Stimulated activated effector memory CD8-positive, alpha-beta T cell treated with anti-CD3 and anti-CD28 coated beads, Interleukin-12 subunit alpha, Interleukin-12 subunit beta, amount 100 ng/mL, for 72 hours (primary cell): ENCODE measurements at regions not wholly inside any gene's neighbourhood (a gene's known extent, or its start where the extent isn't known, plus 50 kb on each side); places are given as distances from the start of the nearest gene placed in this dataset.
"Not testable (repeated sequence)": the region's sequence is repeated elsewhere in the genome, so short reads cannot be mapped to it uniquely, and the experiment has no call there.

Experiments used
- ATAC-seq: fragments of 150-1000 bp; cut with Tn5 transposase; 2 replicates; pipeline ENCODE4 v1.10.0; 2021
- DNase-seq, 2 donors: peaks; one replicate each; pipeline ENCODE4 v3.0.0; 2021 to 2022; ENCODE audit warnings: low spot score in 2 of 2
- H3K27ac Mint-ChIP-seq: one replicate; pipeline ENCODE4 v1.8.0; 2022; ENCODE audit warnings: mild to moderate bottlenecking, mixed read lengths
- H3K36me3 Mint-ChIP-seq: one replicate; pipeline ENCODE4 v1.8.0; 2022; ENCODE audit warnings: mild to moderate bottlenecking, mixed read lengths
- H3K4me1 Mint-ChIP-seq: one replicate; pipeline ENCODE4 v1.8.0; 2022; ENCODE audit warnings: mixed read lengths
- H3K4me3 Mint-ChIP-seq: one replicate; pipeline ENCODE4 v1.8.0; 2022; ENCODE audit warnings: mild to moderate bottlenecking, mixed read lengths
- H3K9me3 Mint-ChIP-seq: one replicate; pipeline ENCODE4 v1.8.0; 2022; ENCODE audit warnings: mixed read lengths

DNA sequence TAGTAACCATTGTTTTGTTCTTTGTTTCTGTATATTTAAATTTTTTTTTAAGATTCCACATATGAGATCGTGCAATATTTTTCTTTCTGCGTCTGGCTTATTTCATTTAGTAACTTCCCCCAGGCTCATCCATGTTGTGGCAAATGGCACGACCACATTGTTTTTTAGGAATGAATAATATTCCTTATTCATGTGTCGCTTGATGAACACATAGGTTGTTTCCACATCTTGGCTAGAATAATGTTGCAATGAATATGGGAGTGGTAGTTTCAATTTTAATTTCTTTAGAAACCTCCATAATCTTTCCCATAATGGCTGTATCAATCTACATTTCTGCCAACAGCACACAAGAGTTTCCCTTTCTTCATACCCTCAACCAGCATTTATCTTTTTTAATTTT is 166.8 kb upstream of the NR3C2 start:
- Mint-ChIP-seq H3K9me3 (peaks cover 6% of the 10 kb centered on the region), H3K27ac (no peak overlapping the region), H3K4me3 (no peak overlapping the region), H3K4me1 (no peaks in the 10 kb centered on the region), H3K36me3 (no peaks in the 10 kb centered on the region)
- ATAC-seq, result no peak
- DNase-seq, result no peak

GRCh38 chr4:148598418-148599207 is 156.4 kb upstream of the NR3C2 start:
- not testable (repeated sequence) for H3K36me3 Mint-ChIP-seq, ATAC-seq, DNase-seq, H3K27ac Mint-ChIP-seq, H3K4me1 Mint-ChIP-seq, H3K4me3 Mint-ChIP-seq
- H3K9me3 Mint-ChIP-seq, result peaks cover 30% of the 10 kb centered on the region

DNA sequence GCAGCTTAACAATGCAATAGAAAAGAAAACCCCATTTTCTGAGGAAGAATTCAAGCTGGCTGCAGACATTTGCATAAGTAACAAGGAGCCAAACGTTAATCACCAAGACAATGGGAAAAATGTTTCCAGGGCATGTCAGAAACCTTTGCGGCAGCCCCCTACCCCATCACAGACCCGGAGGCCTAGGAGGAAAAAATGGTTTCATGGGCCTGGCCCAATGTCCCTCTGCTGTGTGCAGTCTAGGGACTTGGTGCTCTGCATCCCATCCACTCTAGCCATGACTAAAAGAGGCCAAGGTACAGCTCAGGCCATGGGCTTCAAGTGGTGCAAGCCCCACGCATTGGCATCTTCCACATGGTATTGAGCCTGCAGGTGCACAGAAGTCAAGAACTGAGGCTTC is 147.0 kb upstream of the NR3C2 start:
- no peak overlapping the region for H3K4me3 Mint-ChIP-seq
- H3K27ac Mint-ChIP-seq, result no peak overlapping the region
- H3K9me3 Mint-ChIP-seq, result peaks cover 11% of the 10 kb centered on the region
- ATAC-seq (no peak), DNase-seq (no peak)
- no peaks in the 10 kb centered on the region for H3K4me1 Mint-ChIP-seq
- no peaks in the 10 kb centered on the region for H3K36me3 Mint-ChIP-seq

- ATAC-seq, result no peak
- Mint-ChIP-seq H3K27ac (no peak overlapping the region), H3K36me3 (no peaks in the 10 kb centered on the region), H3K4me3 (no peak overlapping the region), H3K4me1 (no peaks in the 10 kb centered on the region), H3K9me3 (peaks cover 2% of the 10 kb centered on the region)
- DNase-seq, result no peak
These were observed 133.4 kb upstream of the NR3C2 start for GRCh38 chr4:148575577-148575976.

DNA sequence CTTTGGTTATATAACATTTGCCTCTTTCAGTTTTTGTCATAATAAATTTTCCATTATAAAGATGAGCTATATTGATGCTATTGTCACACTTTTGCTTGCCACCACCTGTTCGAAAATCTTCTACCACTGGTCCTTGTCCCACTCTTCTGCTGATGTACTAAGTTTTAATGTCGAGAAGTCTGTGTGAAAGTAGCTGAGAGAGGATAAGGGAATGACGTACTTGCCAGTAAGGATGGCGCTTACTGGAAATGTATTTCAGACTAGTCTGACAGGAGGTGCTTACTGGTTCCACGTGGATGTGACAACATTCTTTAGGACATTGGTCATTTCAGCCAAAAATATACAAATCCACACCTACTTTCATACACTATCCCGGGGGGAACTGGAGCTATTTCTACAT is 132.7 kb upstream of the NR3C2 start:
- Mint-ChIP-seq H3K36me3 (no peaks in the 10 kb centered on the region), H3K4me3 (no peak overlapping the region), H3K27ac (no peak overlapping the region), H3K4me1 (no peaks in the 10 kb centered on the region), H3K9me3 (peaks cover 3% of the 10 kb centered on the region)
- ATAC-seq (no peak), DNase-seq (no peak)

DNA sequence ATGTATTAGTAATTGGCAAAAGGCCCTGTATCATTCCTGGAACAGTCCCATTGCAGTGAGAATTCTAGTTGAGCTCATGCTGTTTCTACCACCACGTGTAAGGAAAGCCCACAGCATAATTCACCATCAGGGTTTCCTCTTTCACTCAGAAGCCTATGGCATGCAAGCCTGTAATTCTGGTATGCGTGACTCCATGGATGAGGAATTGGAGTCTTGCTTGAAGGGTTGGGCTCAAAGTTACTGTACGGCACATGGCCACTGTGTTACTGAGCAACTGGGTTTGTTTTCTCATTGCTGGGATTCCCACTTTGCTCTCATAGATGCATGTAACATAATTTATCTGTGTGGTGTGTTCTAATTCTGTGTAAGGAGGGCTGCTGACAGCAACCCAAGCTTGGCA is 132.3 kb upstream of the NR3C2 start:
- no peak overlapping the region for H3K27ac Mint-ChIP-seq
- no peaks in the 10 kb centered on the region for H3K36me3 Mint-ChIP-seq
- DNase-seq, result no peak
- no peak for ATAC-seq
- peaks cover 5% of the 10 kb centered on the region for H3K9me3 Mint-ChIP-seq
- no peaks in the 10 kb centered on the region for H3K4me1 Mint-ChIP-seq
- H3K4me3 Mint-ChIP-seq, result no peak overlapping the region

GRCh38 chr4:148574066-148574465 is 131.9 kb upstream of the NR3C2 start:
- no peaks in the 10 kb centered on the region for H3K4me1 Mint-ChIP-seq
- DNase-seq, result no peak
- H3K9me3 Mint-ChIP-seq, result peaks cover 5% of the 10 kb centered on the region
- ATAC-seq, result no peak
- no peak overlapping the region for H3K27ac Mint-ChIP-seq
- H3K36me3 Mint-ChIP-seq, result no peaks in the 10 kb centered on the region
- H3K4me3 Mint-ChIP-seq, result no peak overlapping the region

GRCh38 chr4:148573296-148573695 is 131.1 kb upstream of the NR3C2 start:
- DNase-seq (no peak), ATAC-seq (no peak)
- H3K27ac Mint-ChIP-seq, result no peak overlapping the region
- no peaks in the 10 kb centered on the region for H3K36me3 Mint-ChIP-seq
- H3K4me1 Mint-ChIP-seq, result no peaks in the 10 kb centered on the region
- H3K9me3 Mint-ChIP-seq, result peaks cover 9% of the 10 kb centered on the region
- H3K4me3 Mint-ChIP-seq, result no peak overlapping the region

DNA sequence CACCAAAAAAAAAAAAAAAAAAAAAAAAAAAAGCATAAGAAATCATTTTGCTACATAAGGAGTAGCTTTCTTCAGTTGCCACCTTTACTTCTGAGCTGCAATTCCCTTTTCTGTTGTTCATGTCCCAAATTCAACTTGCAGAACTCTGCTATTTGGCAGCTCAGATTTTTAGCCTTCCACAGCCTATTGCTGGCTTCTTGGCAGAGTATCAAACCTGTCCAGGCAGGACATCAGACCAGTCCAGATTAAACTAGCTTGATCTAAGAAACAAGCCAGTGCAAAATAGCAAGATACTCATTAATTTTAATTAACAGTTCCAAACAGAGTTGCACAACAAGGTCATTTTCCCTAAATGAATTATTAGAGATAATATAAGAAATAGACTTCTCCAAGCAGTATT is 123.6 kb upstream of the NR3C2 start:
- ATAC-seq (no peak), DNase-seq (no peak)
- H3K36me3 Mint-ChIP-seq, result no peaks in the 10 kb centered on the region
- H3K4me1 Mint-ChIP-seq, result no peaks in the 10 kb centered on the region
- H3K9me3 Mint-ChIP-seq, result peaks cover 11% of the 10 kb centered on the region
- H3K27ac Mint-ChIP-seq, result no peak overlapping the region
- no peak overlapping the region for H3K4me3 Mint-ChIP-seq

DNA sequence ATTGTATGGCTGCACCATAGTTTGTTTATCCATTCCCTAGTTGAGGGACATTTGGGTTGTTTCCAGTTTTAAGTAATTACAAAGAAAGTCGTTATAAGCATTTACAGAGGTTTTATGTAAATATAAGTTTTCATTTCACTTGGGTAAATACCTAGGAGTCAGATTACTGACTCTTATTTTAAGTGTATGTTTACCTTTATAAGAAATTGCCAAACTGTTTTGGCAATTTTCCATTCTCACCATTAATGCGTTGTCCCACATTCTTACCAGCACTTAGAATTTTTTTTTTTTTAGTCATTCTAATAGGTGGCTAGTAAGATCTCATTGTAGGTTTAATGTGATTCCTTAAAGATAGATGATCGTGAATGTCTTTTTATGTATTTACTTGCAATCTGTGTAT is 121.5 kb upstream of the NR3C2 start:
- Mint-ChIP-seq H3K4me3 (no peak overlapping the region), H3K36me3 (no peaks in the 10 kb centered on the region), H3K9me3 (peaks cover 3% of the 10 kb centered on the region), H3K27ac (no peak overlapping the region), H3K4me1 (no peaks in the 10 kb centered on the region)
- DNase-seq (no peak), ATAC-seq (no peak)

DNA sequence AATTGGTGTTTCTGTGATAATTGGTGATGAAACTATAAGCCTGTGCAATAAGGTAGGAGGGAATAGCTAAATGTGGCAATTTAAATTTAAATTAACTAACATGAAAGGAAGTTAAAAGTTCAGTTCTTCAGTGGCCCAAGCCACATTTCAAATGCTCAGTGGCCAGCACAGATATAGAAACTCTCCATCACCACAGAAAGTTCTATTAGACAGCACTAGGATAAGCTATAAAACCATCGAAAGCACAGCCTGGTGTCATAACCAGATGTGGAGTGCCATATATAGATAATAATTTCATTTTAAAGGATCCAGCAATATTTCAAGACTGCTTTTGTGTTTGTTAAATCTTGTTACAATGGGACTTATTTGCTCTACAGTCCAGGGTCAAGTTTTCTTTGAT is 119.3 kb upstream of the NR3C2 start:
- no peaks in the 10 kb centered on the region for H3K9me3 Mint-ChIP-seq
- ATAC-seq, result no peak
- H3K4me1 Mint-ChIP-seq, result no peaks in the 10 kb centered on the region
- H3K36me3 Mint-ChIP-seq, result no peaks in the 10 kb centered on the region
- no peak overlapping the region for H3K4me3 Mint-ChIP-seq
- no peak for DNase-seq
- H3K27ac Mint-ChIP-seq, result no peak overlapping the region

DNA sequence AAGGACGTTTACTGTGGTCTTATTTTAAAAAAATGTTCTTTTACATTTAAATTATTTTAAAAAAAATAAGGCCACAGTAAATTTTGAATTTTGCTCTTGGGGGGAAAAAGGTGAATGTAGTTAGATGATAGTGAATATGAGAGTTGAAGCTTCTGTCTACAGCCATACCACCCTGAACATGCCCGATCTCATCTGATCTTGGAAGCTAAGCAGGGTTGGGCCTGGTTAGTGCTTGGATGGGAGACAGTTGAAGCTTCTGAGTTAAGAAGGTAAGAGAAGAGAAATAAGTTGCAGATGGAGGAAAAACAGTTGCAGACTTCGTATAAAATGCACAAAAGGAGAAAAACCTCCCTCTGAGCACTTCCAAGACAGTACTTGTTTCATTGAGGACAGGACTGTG is 115.6 kb upstream of the NR3C2 start:
- Mint-ChIP-seq H3K4me1 (no peaks in the 10 kb centered on the region), H3K9me3 (no peaks in the 10 kb centered on the region), H3K4me3 (no peak overlapping the region), H3K27ac (no peak overlapping the region), H3K36me3 (no peaks in the 10 kb centered on the region)
- ATAC-seq (no peak), DNase-seq (no peak)

- Mint-ChIP-seq H3K4me1 (no peaks in the 10 kb centered on the region), H3K27ac (no peak overlapping the region), H3K36me3 (no peaks in the 10 kb centered on the region), H3K4me3 (no peak overlapping the region), H3K9me3 (peaks cover under 1% of the 10 kb centered on the region)
- DNase-seq (no peak), ATAC-seq (no peak)
These were observed 108.6 kb upstream of the NR3C2 start for GRCh38 chr4:148550788-148551187.

DNA sequence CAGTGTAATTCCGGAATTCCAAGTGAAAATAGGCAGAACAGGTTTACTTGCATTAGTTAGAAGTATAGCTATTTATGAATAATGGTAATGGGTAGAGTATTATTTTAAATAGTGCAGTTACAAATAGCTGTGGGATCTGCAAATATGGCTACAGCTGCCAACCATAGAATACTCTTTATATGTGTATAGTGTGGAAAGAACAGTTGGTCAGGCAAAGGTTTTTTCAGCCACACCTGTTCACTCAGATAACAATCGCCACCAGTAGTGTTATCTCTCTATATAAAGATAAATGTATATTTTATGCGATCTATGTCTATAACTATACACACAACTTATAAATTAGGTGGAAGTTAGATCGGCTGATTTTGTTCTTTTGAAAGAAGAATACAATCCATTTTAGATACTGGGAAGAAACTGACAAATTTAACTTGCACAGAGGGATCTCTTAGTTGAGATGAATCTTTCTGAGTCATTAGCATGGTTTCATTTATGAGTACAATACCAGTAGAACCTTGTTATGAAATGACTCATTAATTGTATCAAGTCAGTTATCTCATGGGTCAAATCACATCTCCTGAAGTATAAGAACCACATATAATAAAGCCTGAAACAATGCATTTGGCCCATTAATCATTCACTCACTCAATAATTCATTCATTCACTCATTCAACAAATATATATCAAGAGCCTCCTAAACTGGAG is 100.9 kb upstream of the NR3C2 start:
- Mint-ChIP-seq H3K36me3 (no peaks in the 10 kb centered on the region), H3K4me3 (no peak overlapping the region), H3K9me3 (peaks cover 2% of the 10 kb centered on the region), H3K4me1 (no peaks in the 10 kb centered on the region), H3K27ac (no peak overlapping the region)
- DNase-seq (no peak), ATAC-seq (peak; percentile 84)

GRCh38 chr4:148540622-148541326 is 98.6 kb upstream of the NR3C2 start:
- Mint-ChIP-seq H3K27ac (no peak overlapping the region), H3K4me3 (no peak overlapping the region), H3K9me3 (peaks cover 1% of the 10 kb centered on the region), H3K36me3 (no peaks in the 10 kb centered on the region), H3K4me1 (no peaks in the 10 kb centered on the region)
- ATAC-seq (no peak), DNase-seq (no peak)

DNA sequence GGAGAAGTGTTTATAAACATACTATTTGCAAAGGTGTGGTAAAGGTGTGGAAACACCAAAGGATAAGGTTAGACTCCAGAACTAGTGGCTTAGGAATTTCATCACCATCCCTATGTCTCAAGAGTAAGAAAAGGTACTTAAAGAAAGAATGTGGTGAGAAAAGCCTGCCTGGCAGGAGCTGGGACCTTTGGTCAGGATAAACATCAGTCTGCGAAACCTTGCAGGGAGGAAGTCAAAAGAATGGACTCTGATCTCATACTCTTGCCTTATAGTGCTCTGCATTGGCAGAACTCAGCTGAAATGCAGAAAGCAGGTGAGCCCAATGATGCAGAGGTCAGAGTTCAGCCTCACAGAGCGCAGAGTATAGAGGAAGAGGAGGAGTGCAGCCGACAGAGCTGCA is 97.2 kb upstream of the NR3C2 start:
- no peak overlapping the region for H3K27ac Mint-ChIP-seq
- H3K9me3 Mint-ChIP-seq, result peaks cover 5% of the 10 kb centered on the region
- DNase-seq (no peak), ATAC-seq (no peak)
- H3K36me3 Mint-ChIP-seq, result no peaks in the 10 kb centered on the region
- no peaks in the 10 kb centered on the region for H3K4me1 Mint-ChIP-seq
- no peak overlapping the region for H3K4me3 Mint-ChIP-seq
